ENCODE measurements at regions not wholly inside any gene's neighbourhood (a gene's known extent, or its start where the extent isn't known, plus 50 kb on each side); places are given as distances from the start of the nearest gene placed in this dataset.
"Not testable (repeated sequence)": the region's sequence is repeated elsewhere in the genome, so short reads cannot be mapped to it uniquely, and the experiment has no call there.

DNA sequence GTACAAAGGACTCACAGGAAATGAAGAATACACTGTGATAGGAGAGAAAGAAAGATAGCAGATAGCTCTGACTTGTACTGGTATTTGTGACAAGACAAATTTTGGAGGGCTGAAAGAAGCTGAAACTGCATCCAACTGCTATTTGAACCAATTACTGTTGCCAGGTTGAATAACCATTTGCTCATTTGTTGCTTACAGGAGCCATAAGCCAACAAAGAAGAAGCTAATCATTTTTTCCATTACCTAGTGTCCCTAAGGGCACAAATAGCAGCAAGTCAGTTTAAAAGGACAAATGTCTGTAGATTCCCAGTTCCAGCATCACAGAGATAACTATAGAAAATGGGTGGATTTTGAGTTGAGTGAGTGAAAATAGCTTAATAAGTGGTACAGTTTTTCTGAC lies 376.9 kb upstream of the ARPP21 start:
- DNase-seq (ENCODE audit: low spot score): no peak

DNA sequence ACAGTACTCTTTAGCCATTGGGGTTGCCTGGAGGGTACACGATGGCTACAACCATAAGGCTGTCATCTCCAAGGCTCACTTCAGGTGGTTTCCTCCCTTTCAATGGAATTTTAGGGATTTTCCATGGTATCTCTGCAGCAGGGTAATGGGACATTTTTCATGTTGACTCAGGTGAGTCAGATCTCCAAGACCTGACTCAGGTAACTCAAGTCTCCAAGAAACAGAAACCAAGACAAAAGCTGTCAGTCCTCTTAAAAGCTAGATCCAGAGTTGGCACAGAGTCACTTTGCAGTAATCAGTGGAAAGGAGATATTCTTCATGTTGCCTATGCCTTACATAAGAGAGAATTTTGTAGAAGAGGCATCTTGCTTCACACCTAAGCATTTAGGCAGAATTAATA lies 375.8 kb upstream of the ARPP21 start:
- DNase-seq (ENCODE audit: low spot score): no peak

DNA sequence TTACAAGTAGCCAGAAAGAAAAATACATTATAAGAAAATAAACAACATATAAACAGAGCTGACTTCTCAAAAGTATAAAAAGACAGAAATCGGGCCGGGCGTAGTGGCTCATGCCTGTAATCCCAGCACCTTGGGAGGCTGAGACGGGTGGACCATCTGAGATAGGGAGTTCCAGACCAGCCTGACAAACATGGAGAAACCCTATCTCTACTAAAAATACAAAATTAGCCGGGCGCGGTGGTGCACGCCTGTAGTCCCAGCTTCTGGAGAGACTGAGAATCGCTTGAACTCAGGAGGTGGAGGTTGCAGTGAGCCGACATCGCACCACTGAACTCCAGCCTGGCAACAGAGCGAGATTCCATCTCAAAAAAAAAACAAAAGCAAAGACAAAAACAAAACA lies 373.3 kb upstream of the ARPP21 start:
- DNase-seq (ENCODE audit: low spot score): not testable (repeated sequence)

DNA sequence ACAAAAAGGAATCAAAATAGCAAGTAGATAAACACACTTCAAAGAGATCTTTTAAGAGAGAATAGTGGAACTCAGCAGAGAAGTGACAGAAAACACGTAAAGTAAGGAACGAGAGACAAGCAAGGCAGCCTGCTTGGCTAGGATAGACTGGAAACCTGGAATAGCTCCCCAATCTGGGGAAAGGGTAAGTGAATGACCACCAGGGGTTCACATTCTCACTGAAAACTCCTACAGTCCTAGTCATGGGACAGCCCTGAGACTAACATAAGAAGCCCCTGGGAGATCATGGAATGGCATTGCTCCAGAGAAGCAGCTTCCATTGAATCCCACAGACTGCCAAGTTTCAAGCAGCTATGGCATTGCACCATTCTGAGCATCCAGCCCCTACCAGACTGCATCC lies 363.6 kb upstream of the ARPP21 start:
- no peak for DNase-seq (ENCODE audit: low spot score)

DNA sequence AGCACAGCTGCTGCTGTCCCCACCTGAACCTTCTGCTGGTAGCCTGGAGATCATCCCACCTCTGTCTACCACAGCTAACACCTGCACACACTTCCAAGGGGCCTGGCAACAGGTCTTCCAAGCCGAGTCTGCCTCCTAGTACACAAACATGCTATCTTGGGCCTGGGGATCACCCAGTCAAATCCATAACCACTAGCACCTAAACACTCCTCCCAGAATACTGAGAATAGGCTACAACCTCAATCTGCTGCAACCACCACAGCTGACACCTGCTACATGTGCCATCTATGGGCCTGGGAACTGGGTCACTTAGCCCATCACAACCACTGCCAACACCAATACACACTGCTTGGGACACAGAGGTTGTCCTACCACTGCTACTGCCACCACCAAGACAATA lies 362.8 kb upstream of the ARPP21 start:
- DNase-seq (ENCODE audit: low spot score): no peak

DNA sequence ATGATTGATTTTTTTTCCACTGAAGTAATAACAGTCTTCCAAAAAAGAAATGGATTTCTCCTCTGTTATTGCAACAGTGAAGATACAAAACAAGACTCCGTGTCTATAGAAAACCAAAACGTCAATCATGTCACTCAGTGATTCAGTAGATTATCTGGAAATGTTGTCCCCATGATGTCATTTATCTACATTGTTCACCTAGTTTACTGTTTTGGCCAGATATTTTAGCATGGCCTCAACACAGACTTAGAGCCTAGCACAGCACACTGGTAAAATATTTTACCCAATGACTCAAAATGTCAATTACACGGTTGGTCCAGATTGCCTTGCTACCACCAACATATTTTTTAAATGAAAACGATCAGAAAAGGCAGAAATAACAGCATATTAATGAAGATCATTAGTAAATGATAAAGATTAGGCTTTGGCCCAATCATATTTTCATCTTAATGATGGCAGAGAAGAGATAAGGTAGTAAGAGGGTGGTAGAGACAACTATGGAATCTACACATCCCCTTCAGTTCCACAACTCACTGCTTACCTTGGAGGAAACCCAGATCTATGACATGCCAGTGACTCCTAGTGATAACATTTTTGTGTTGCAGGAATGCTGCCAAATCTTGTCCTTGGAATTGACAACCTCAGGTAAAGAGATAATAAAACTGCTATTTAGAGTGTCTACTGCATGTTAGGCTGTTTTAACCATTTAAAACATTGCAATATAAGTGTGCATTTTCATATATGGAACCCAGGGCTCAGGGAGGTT lies 347.7 kb upstream of the ARPP21 start:
- no peak for DNase-seq (ENCODE audit: low spot score)

DNA sequence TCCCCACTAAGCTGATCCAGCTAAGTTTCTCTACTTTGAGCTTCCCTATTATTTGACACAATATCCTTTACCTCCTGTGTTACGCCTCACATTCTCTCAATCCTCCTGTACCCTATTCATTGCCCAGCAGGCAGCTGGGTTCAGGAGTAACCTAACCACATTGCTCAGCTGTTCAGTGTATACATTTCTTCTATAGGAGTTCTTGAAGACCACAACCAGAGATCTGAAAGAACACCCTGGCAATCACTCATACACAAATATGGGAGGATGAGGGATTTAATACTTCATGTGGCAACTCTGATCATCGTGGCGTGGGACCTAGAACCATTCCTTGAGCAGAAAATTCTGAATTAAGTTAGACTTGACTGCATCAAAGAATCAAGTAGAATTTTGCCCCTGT lies 346.8 kb upstream of the ARPP21 start:
- DNase-seq (ENCODE audit: low spot score): no peak

DNA sequence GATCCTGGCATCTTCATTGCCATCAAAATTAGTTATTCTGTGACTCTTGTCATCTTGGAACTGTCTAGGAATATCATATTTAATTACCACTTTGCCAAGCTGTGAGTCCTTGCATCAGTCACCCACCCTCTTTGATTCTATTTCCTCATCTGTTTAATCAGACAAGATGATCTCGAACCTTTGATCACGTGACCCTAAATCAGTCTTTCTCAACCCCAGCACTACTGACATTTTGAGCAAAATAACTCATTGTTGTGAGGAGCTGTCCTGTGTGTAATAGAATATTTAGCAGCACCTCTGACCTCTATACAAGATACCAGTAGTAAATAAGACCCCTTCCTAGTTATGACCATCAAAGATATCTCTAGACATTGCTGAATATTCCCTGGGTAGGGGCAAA lies 343.4 kb upstream of the ARPP21 start:
- DNase-seq (ENCODE audit: low spot score): no peak

DNA sequence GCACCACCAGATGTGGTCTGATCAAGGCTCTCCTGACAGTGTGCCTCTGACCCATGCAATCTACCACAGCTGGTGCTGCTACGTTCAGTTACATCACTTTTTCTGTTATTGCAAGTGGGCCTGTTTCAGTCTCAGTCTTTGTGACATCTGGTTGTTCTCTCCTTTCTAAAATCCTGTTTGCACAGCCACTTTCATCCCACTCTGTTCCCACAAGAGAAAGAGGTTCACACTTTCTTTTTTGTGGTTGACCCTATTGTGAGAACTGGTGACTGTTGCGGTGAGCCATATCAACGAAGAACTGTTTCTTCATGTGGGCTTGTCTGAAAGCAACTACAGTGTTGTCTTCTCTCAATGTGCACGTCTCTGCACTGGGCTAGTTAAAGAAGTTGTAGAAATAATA lies 342.8 kb upstream of the ARPP21 start:
- DNase-seq (ENCODE audit: low spot score): no peak

DNA sequence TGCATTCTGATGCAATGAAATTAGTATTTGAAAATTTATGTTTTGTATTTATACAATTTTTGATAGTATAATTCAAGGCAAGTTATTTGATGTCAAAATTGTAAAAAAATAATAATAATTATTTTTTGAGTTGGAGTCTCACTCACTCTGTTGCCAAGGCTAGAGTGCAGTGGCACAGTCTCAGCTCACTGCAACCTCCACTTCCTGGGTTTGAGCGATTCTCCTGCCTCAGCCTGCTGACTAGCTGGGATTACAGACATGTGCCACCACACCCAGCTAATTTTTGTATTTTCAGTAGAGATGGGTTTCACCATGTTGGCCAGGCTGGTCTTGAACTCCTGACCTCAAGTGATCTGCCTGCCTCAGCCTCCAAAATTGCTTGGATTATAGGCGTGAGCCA lies 342.4 kb upstream of the ARPP21 start:
- DNase-seq (ENCODE audit: low spot score): not testable (repeated sequence)

DNA sequence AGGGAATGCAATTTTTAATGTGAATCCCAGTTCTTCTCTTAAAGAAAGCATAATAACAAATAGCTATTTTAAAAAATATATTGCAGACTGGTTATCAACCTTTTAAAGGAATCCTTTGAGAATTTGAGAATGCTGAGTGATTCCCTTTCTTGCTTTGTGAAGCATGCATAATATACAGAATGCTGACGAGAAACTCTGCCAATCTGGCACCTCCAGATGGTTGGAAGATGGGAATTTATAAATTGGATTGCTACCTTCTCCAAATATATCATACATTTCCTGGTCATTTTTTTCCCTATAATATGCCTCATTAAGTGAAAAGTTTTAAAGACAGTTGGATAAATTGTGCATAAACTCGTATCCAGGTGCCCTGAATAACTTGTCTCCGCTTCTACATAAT lies 333.9 kb upstream of the ARPP21 start:
- DNase-seq (ENCODE audit: low spot score): no peak

DNA sequence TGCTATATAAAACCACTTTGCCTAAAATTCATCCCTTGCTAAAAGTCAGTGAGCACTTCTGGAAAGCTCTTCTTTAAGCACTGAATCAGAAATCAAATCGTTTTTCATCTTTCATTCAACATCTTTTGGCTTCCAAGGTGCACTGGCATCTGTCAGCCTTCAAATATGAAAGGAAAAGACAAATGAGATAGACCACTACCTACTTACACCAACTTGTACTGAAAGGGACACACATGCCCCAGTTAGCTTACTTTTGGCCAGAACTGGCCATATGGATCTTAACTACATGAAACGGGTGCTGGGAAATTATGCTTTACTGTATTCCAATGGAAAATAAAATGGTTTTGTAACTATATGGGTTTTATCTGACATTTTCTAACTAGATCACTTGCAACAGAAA lies 332.0 kb upstream of the ARPP21 start:
- no peak for DNase-seq (ENCODE audit: low spot score)

DNA sequence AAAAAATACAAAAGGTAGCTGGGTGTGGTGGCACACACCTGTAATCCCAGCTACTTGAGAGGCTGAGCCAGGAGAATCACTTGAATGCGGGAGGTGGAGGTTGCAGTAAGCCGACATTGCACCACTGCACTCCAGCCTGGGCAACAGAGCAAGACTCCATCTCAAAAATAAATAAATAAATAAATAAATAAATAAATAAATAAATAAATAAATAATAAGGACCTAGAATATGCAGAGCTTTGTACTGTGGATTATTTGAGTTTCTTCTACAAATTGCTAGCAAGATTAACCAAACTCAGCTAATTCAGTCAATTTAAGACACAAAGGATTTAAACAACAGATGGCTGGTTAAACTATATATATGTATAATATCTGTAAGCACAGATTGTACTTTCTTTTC lies 322.5 kb upstream of the ARPP21 start:
- not testable (repeated sequence) for DNase-seq (ENCODE audit: low spot score)

DNA sequence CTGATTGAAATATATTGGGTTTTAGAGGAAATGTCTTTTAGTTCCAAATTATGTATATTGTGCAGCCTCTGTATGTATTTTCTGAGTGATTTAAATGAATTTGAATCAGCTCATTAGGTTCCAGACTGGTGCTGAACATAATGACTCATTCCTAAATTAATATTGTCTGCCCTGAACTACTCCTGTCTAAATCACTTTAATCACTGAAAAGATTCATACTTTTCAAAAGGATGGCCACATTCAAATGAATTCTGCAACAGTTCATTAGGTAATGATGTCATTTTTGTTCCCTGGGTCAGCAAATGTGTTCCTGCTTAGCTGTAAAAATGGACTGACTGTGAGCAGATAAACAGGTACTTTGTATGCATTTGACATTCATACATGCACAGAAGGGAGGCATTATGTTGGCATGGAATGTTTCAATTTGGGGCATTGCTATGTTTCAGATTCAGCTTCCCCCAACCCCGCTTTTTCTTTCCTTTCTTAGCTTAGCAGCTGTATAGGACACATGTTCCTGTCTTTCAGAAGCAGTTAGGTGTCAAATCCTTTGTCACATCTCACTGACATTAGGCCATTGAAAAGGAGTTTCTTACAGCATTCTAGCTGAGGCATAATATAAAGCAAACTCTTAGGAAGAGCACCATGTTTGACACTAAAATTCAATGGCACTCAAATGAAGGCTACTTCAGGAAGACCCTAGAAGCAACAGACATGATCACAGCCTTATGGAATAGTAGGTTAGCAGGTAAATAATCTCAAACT lies 318.5 kb upstream of the ARPP21 start:
- no peak for DNase-seq (ENCODE audit: low spot score)

DNA sequence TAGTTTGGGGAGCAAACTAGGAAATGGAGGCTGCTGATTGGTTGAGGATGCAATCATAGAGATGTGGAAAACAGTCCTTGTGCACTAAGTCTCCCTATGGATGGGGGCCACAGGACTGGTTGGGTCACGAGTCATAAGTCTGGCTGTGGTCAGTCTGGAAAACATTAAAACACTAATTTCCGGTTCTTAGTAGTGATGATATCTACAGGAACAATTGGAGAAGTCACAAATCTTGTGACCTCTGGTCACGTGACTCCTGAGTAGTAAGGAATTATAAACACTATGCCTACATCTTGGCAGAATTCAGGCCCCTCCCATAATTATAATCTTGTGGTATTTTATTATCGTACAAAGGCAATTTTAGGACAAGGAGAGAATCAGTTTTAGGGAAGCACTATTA lies 317.3 kb upstream of the ARPP21 start:
- DNase-seq (ENCODE audit: low spot score): no peak

DNA sequence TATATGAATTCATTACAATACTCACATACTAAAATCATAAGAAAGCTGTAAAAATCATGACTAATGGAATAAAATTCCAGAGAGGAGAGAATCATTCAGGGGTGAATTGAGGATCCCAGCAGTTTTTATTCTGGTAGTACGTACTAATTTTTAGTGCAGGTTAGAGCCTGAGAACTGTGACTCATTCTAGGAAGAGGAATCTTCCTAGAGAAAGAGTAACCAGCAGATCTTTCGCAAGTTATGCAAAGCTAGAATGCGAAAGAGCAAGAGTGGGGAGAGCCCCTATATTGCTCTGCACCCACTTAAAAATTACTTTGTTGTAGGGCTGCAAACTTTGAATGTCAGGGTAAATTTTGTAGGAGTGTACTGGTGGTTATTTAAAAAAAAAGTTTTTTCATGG lies 303.6 kb upstream of the ARPP21 start:
- no peak for DNase-seq (ENCODE audit: low spot score)

DNA sequence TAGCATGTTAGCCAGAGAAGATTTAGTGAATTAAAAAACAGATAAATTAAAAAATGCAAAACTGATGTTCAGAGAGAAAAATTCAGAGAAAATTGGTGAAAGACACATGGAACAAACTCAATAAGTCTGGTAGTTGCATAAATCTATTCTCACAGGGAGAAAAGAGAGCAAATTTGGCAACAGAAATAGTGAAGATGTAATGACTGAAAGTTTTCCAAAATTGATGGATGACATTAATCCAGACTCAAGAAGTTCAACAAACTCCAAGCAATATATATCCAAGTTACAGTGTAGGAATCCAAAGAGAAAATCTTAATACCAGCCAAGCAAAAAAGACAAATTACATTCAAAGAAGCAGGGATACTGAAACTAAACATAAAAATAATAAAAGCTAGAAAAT lies 302.7 kb upstream of the ARPP21 start:
- no peak for DNase-seq (ENCODE audit: low spot score)

DNA sequence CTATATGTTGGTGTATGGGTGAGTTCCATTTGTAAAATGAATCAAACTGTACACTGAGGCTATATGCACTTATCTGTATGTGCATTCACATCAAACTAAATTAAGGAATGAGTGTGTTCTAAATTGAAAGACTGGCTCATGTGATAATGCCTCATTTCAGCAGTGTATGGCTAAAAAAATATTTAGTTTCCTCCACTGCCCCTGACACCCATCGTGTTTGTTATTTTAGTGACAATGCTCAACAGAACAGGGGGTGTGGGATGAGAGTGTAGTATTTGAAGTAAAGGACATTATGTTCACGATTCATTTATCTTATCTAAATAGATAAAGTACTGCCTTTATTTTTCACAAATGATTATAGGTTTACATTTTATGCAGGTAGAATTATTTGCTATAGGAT lies 301.1 kb upstream of the ARPP21 start:
- no peak for DNase-seq (ENCODE audit: low spot score)

DNA sequence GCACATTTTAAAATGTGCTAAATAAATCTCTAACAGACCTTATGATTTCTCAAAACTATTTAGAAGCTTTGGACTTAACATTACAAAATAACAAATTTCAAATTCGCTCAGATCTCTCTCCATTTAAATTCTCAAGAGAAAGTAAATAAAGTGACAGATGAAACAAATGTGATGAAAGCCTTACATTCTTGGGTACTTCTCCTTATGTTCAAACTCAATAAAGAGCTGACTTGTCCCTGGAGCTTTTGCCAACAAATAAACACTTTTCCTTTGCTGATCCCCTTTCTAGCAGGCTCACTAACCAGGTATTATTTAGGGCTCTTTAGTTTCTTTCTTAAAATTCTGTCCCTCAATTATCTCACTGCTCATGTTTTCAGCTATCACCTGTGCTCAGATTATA lies 259.1 kb upstream of the ARPP21 start:
- DNase-seq (ENCODE audit: low spot score): no peak

DNA sequence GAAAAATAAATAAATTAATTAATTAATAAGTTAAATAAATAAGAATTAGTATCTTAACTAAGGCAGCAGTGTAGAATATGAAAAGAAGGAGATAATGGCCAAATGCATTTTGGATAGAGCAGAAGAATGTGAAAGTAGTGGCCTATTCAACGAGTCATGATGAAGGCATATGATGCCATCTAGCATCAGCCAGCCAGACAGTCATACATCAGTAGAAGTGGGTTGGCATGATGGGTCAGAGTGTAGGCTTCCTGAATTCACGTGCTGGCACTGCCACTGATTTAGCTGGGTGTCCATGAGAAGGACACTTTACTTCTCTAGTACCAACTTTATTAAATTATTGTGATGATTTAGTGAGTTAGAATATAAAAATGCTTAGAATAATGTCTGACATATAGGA lies 256.1 kb upstream of the ARPP21 start:
- no peak for DNase-seq (ENCODE audit: low spot score)

DNA sequence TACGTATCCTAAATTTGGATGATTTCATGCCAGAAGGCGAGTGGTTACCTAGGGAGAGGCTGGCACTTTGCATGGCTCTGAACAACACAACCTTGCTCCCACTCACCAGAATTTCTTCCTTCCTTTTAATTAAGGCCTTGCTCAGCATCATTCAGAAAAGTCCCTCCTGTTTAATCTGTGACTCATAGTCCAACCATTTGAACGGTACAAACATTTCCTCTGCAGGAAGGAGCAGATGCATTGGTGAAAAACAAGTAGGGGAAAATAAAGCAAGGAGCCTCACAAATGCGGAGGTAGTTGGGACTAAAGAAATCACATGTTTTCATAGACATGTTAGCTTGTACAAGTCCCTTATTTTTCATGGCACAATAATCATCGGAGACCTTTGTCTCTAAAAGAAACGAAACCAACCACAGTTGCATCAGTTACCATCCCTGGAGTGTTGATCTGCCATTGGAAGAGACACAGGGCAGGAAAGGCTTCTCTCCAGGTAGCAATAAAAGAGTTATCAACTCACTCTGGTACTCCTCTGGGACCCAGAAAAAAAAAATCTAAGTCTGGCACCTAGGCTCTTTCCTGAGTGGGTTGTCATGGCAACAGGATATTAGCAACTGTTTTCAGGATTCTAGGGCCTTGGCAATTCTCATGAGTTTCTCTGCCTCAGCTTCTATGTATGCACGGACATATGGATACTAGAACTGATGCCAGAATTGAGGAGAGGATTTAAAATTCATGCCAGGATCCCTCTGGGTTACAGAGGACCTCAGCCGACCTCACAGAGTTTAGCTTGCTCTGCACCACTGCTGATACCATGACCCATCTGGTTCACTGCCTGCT lies 255.4 kb upstream of the ARPP21 start:
- peak; percentile 20 for DNase-seq (ENCODE audit: low spot score)

DNA sequence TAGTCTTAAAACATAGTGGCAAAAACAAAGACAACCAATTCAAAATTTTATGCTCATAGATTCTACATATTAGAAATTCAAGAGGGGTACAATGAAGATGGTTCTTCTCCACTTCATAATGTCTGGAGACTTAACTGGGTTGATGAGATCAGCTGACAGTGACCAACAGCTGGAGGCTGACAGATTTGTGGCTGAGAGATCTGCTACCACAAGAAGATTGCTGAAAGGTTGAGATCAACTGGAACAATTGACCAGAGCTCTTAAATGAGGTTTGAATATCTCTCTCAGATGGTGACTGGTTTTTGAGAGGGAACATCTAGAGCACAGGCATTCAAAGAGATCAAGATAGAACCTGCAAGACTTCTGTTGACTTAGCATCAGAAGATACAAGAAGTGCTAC lies 254.1 kb upstream of the ARPP21 start:
- DNase-seq (ENCODE audit: low spot score): no peak

DNA sequence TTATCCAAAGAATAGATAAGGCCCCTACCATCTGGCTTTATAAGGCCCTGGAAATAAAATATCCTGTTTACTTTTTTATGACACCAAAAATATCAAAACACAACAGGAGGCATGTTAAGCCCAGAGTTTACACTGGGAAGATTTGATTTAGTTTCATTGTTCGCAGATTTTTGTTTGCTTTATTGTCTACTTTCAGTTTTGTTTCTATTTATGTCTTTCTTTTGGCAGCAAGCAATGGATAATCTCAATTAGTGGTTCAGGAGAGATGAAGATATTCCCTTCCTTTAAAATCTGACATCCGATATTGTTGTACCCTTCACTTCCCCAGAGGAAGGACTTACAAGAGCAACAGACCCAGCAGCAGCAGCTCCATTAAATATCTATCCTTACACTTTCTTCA lies 249.4 kb upstream of the ARPP21 start:
- no peak for DNase-seq (ENCODE audit: low spot score)

Data from umbilical cord (tissue), 1 donor.